Activated naive CD8-positive, alpha-beta T cell treated with anti-CD3 and anti-CD28 coated beads, Interleukin-2, amount 10 ng/mL, durations not matched to agents 7 days and 5 days (primary cell): ENCODE measurements at regions not wholly inside any gene's neighbourhood (a gene's known extent, or its start where the extent isn't known, plus 50 kb on each side); places are given as distances from the start of the nearest gene placed in this dataset.

Source experiments
- ATAC-seq: fragments of 150-1000 bp; cut with Tn5 transposase; one replicate; pipeline ENCODE4 v1.10.0; 2021; ENCODE audit warnings: low read depth, moderate library complexity
- POLR2A ChIA-PET: fragments of 350-600 bp; sonication (Branson Sonifier 250); formaldehyde crosslinking; loops from one replicate; lab custom pipeline; 2021; ENCODE audit warnings: antibody characterized with exemption; lab: Charles Lee
- DNase-seq: peaks from one replicate; pipeline ENCODE4 v3.0.0; 2021
- H3K27ac Mint-ChIP-seq: one replicate; pipeline ENCODE4 v1.8.0; 2022; ENCODE audit warnings: mild to moderate bottlenecking, mixed read lengths
- H3K27me3 Mint-ChIP-seq: one replicate; pipeline ENCODE4 v1.8.0; 2022; ENCODE audit warnings: mild to moderate bottlenecking, moderate library complexity, mixed read lengths
- H3K36me3 Mint-ChIP-seq: one replicate; pipeline ENCODE4 v1.8.0; 2021; ENCODE audit warnings: mild to moderate bottlenecking, mixed read lengths
- H3K4me1 Mint-ChIP-seq: one replicate; pipeline ENCODE4 v1.8.0; 2021; ENCODE audit warnings: mixed read lengths
- H3K4me3 Mint-ChIP-seq: one replicate; pipeline ENCODE4 v1.8.0; 2022; ENCODE audit warnings: mild to moderate bottlenecking, moderate library complexity, mixed read lengths
- H3K9me3 Mint-ChIP-seq: one replicate; pipeline ENCODE4 v1.8.0; 2021; ENCODE audit warnings: mixed read lengths

GRCh38 chrX:118167361-118167760 lies 50.8 kb upstream of the KLHL13 start:
- Mint-ChIP-seq H3K27ac (no peak overlapping the region), H3K27me3 (peaks cover 2% of the 10 kb centered on the region), H3K4me1 (no peaks in the 10 kb centered on the region), H3K4me3 (no peak overlapping the region), H3K9me3 (no peaks in the 10 kb centered on the region), H3K36me3 (no peaks in the 10 kb centered on the region)
- POLR2A ChIA-PET: no interaction called here
- DNase-seq (no peak), ATAC-seq (no peak)

GRCh38 chrX:118171356-118171755 lies 54.7 kb upstream of the KLHL13 start:
- Mint-ChIP-seq H3K36me3 (no peaks in the 10 kb centered on the region), H3K4me3 (no peak overlapping the region), H3K27ac (no peak overlapping the region), H3K27me3 (peaks cover 2% of the 10 kb centered on the region), H3K9me3 (no peaks in the 10 kb centered on the region), H3K4me1 (no peaks in the 10 kb centered on the region)
- no peak for ATAC-seq
- POLR2A ChIA-PET: no interaction called here
- DNase-seq: no peak

GRCh38 chrX:118174516-118175098 lies 58.0 kb upstream of the KLHL13 start:
- Mint-ChIP-seq H3K4me1 (no peaks in the 10 kb centered on the region), H3K27ac (no peak overlapping the region), H3K4me3 (no peak overlapping the region), H3K9me3 (no peaks in the 10 kb centered on the region), H3K27me3 (no peaks in the 10 kb centered on the region), H3K36me3 (no peaks in the 10 kb centered on the region)
- POLR2A ChIA-PET: no interaction called here
- ATAC-seq: no peak
- DNase-seq: no peak

- POLR2A ChIA-PET: no interaction called here
- ATAC-seq: no peak
- no peaks in the 10 kb centered on the region for H3K27me3 Mint-ChIP-seq
- H3K27ac Mint-ChIP-seq: no peak overlapping the region
- H3K4me3 Mint-ChIP-seq: no peak overlapping the region
- no peaks in the 10 kb centered on the region for H3K9me3 Mint-ChIP-seq
- H3K4me1 Mint-ChIP-seq: no peaks in the 10 kb centered on the region
- DNase-seq: no peak
- no peaks in the 10 kb centered on the region for H3K36me3 Mint-ChIP-seq
These were observed 61.1 kb upstream of the KLHL13 start for GRCh38 chrX:118177708-118178107.

GRCh38 chrX:118178450-118178849 lies 61.8 kb upstream of the KLHL13 start:
- peaks cover 1% of the 10 kb centered on the region for H3K36me3 Mint-ChIP-seq
- no peak overlapping the region for H3K27ac Mint-ChIP-seq
- POLR2A ChIA-PET: no interaction called here
- H3K4me3 Mint-ChIP-seq: no peak overlapping the region
- no peak for DNase-seq
- no peak for ATAC-seq
- no peaks in the 10 kb centered on the region for H3K4me1 Mint-ChIP-seq
- H3K27me3 Mint-ChIP-seq: no peaks in the 10 kb centered on the region
- no peaks in the 10 kb centered on the region for H3K9me3 Mint-ChIP-seq

GRCh38 chrX:118179161-118179560 lies 62.6 kb upstream of the KLHL13 start:
- Mint-ChIP-seq H3K4me3 (no peak overlapping the region), H3K27me3 (no peaks in the 10 kb centered on the region), H3K36me3 (peaks cover 1% of the 10 kb centered on the region), H3K9me3 (no peaks in the 10 kb centered on the region), H3K4me1 (no peaks in the 10 kb centered on the region), H3K27ac (no peak overlapping the region)
- DNase-seq (no peak), ATAC-seq (no peak)
- POLR2A ChIA-PET: no interaction called here

- Mint-ChIP-seq H3K36me3 (peaks cover 1% of the 10 kb centered on the region), H3K4me3 (no peak overlapping the region), H3K27ac (no peak overlapping the region), H3K4me1 (no peaks in the 10 kb centered on the region), H3K9me3 (no peaks in the 10 kb centered on the region), H3K27me3 (no peaks in the 10 kb centered on the region)
- POLR2A ChIA-PET: no interaction called here
- DNase-seq (no peak), ATAC-seq (no peak)
These were observed 63.1 kb upstream of the KLHL13 start for GRCh38 chrX:118179718-118180117.

- POLR2A ChIA-PET: no interaction called here
- no peak overlapping the region for H3K4me3 Mint-ChIP-seq
- H3K27me3 Mint-ChIP-seq: no peaks in the 10 kb centered on the region
- no peaks in the 10 kb centered on the region for H3K9me3 Mint-ChIP-seq
- no peaks in the 10 kb centered on the region for H3K4me1 Mint-ChIP-seq
- H3K27ac Mint-ChIP-seq: no peak overlapping the region
- ATAC-seq: no peak
- peaks cover 1% of the 10 kb centered on the region for H3K36me3 Mint-ChIP-seq
- DNase-seq: no peak
These were observed 64.4 kb upstream of the KLHL13 start for GRCh38 chrX:118181030-118181429.

GRCh38 chrX:118182025-118182424 lies 65.4 kb upstream of the KLHL13 start:
- Mint-ChIP-seq H3K27ac (no peak overlapping the region), H3K36me3 (peaks cover 1% of the 10 kb centered on the region), H3K9me3 (no peaks in the 10 kb centered on the region), H3K4me3 (no peak overlapping the region), H3K27me3 (no peaks in the 10 kb centered on the region), H3K4me1 (no peaks in the 10 kb centered on the region)
- POLR2A ChIA-PET: no interaction called here
- ATAC-seq (no peak), DNase-seq (no peak)

GRCh38 chrX:118182681-118183080 lies 66.1 kb upstream of the KLHL13 start:
- H3K4me3 Mint-ChIP-seq: no peak overlapping the region
- H3K36me3 Mint-ChIP-seq: peaks cover 1% of the 10 kb centered on the region
- no peaks in the 10 kb centered on the region for H3K4me1 Mint-ChIP-seq
- ATAC-seq: no peak
- no peaks in the 10 kb centered on the region for H3K9me3 Mint-ChIP-seq
- no peak overlapping the region for H3K27ac Mint-ChIP-seq
- no peaks in the 10 kb centered on the region for H3K27me3 Mint-ChIP-seq
- POLR2A ChIA-PET: no interaction called here
- no peak for DNase-seq

GRCh38 chrX:118183606-118184005 lies 67.0 kb upstream of the KLHL13 start:
- no peak overlapping the region for H3K4me3 Mint-ChIP-seq
- ATAC-seq: no peak
- H3K27me3 Mint-ChIP-seq: no peaks in the 10 kb centered on the region
- no peak overlapping the region for H3K27ac Mint-ChIP-seq
- POLR2A ChIA-PET: no interaction called here
- H3K36me3 Mint-ChIP-seq: peaks cover 1% of the 10 kb centered on the region
- H3K9me3 Mint-ChIP-seq: no peaks in the 10 kb centered on the region
- no peaks in the 10 kb centered on the region for H3K4me1 Mint-ChIP-seq
- DNase-seq: no peak

GRCh38 chrX:118187100-118187499 lies 70.5 kb upstream of the KLHL13 start:
- POLR2A ChIA-PET: no interaction called here
- peaks cover 1% of the 10 kb centered on the region for H3K36me3 Mint-ChIP-seq
- no peaks in the 10 kb centered on the region for H3K4me1 Mint-ChIP-seq
- no peak overlapping the region for H3K27ac Mint-ChIP-seq
- no peak overlapping the region for H3K4me3 Mint-ChIP-seq
- no peak for DNase-seq
- ATAC-seq: no peak
- peaks cover 3% of the 10 kb centered on the region for H3K27me3 Mint-ChIP-seq
- H3K9me3 Mint-ChIP-seq: no peaks in the 10 kb centered on the region

GRCh38 chrX:118189000-118189399 lies 72.4 kb upstream of the KLHL13 start:
- Mint-ChIP-seq H3K27ac (no peak overlapping the region), H3K4me3 (no peak overlapping the region), H3K36me3 (no peaks in the 10 kb centered on the region), H3K9me3 (no peaks in the 10 kb centered on the region), H3K27me3 (peaks cover 3% of the 10 kb centered on the region), H3K4me1 (no peaks in the 10 kb centered on the region)
- ATAC-seq: no peak
- POLR2A ChIA-PET: no interaction called here
- DNase-seq: no peak

- Mint-ChIP-seq H3K27ac (no peak overlapping the region), H3K4me3 (no peak overlapping the region), H3K9me3 (no peaks in the 10 kb centered on the region), H3K4me1 (no peaks in the 10 kb centered on the region), H3K36me3 (no peaks in the 10 kb centered on the region), H3K27me3 (peaks cover 3% of the 10 kb centered on the region)
- POLR2A ChIA-PET: no interaction called here
- ATAC-seq (no peak), DNase-seq (no peak)
These were observed 73.0 kb upstream of the KLHL13 start for GRCh38 chrX:118189628-118190027.

- DNase-seq: no peak
- H3K36me3 Mint-ChIP-seq: no peaks in the 10 kb centered on the region
- ATAC-seq: no peak
- H3K9me3 Mint-ChIP-seq: no peaks in the 10 kb centered on the region
- no peak overlapping the region for H3K4me3 Mint-ChIP-seq
- POLR2A ChIA-PET: no interaction called here
- H3K4me1 Mint-ChIP-seq: no peaks in the 10 kb centered on the region
- peaks cover 2% of the 10 kb centered on the region for H3K27me3 Mint-ChIP-seq
- H3K27ac Mint-ChIP-seq: no peak overlapping the region
These were observed 81.1 kb upstream of the KLHL13 start for GRCh38 chrX:118197730-118198129.
